Nephron (organoid): ENCODE measurements at regions not wholly inside any gene's neighbourhood (a gene's known extent, or its start where the extent isn't known, plus 50 kb on each side); places are given as distances from the start of the nearest gene placed in this dataset.

ENCODE experiments used
- H3K27ac Mint-ChIP-seq, 3 experiments: 2 replicates each; pipeline ENCODE4 v1.8.0; 2020; ENCODE audit warnings: mixed read lengths in 3 of 3, mild to moderate bottlenecking in 2 of 3, moderate library complexity in 1 of 3
- H3K27me3 Mint-ChIP-seq: 2 replicates; pipeline ENCODE4 v1.8.0; 2021; ENCODE audit warnings: low read depth, mild to moderate bottlenecking, moderate library complexity, mixed read lengths
- H3K36me3 Mint-ChIP-seq: 2 replicates; pipeline ENCODE4 v1.8.0; 2020; ENCODE audit warnings: low read depth, mixed read lengths
- H3K4me1 Mint-ChIP-seq: 2 replicates; pipeline ENCODE4 v1.8.0; 2020; ENCODE audit warnings: mixed read lengths
- H3K4me3 Mint-ChIP-seq, 3 experiments: 2 replicates each; pipeline ENCODE4 v1.8.0; 2020; ENCODE audit warnings: mild to moderate bottlenecking in 3 of 3, mixed read lengths in 3 of 3, moderate library complexity in 2 of 3
- H3K9me3 Mint-ChIP-seq: 2 replicates; pipeline ENCODE4 v1.8.0; 2020; ENCODE audit warnings: mixed read lengths
- CTCF ChIP-seq, 3 experiments: fragments of 200-600 bp; sonication (generic); IDR thresholded peaks; one replicate each; pipeline ENCODE4 v1.5.0; 2021; ENCODE audit warnings: antibody characterized with exemption in 3 of 3; ENCODE audit not compliant: unreplicated experiment in 3 of 3

- Mint-ChIP-seq H3K9me3 (no peaks in the 10 kb centered on the region), H3K36me3 (no peaks in the 10 kb centered on the region), H3K4me3 (no peak overlapping the region), H3K27ac (peak overlapping the region in 1 of 3 experiments; percentile 16), H3K27me3 (peaks cover 11% of the 10 kb centered on the region), H3K4me1 (peaks cover 5% of the 10 kb centered on the region)
- no peak for TF ChIP-seq CTCF (IDR thresholded peaks at IDR 0.05; ENCODE audit: unreplicated experiment in 3 of 3)
Observed at GRCh38 chr9:107932601-107933000, 443.0 kb upstream of the KLF4 start.

DNA sequence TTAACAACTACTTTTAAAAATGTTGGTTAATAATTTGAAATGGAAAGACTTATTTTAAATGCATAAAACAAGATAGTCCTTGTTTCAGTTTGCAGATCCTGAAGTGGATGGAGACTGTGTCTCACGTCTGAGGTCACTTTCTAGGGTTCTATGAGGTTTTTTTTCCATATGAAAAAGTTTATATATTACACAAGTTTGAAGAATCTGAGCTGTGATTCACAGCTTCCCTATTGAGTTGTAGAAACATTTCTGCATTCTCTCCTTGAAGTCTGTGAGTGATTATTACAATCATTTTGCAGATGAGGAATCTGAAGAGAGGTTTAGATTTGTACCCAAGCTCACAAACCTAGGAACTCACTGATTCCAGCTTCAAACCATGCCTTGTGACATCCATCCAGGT, 442.5 kb upstream of the KLF4 start:
- Mint-ChIP-seq H3K4me1 (peaks cover 5% of the 10 kb centered on the region), H3K4me3 (no peak overlapping the region), H3K9me3 (no peaks in the 10 kb centered on the region), H3K27me3 (peaks cover 10% of the 10 kb centered on the region), H3K27ac (no peak overlapping the region), H3K36me3 (no peaks in the 10 kb centered on the region)
- no peak for TF ChIP-seq CTCF (IDR thresholded peaks at IDR 0.05; ENCODE audit: unreplicated experiment in 3 of 3)

DNA sequence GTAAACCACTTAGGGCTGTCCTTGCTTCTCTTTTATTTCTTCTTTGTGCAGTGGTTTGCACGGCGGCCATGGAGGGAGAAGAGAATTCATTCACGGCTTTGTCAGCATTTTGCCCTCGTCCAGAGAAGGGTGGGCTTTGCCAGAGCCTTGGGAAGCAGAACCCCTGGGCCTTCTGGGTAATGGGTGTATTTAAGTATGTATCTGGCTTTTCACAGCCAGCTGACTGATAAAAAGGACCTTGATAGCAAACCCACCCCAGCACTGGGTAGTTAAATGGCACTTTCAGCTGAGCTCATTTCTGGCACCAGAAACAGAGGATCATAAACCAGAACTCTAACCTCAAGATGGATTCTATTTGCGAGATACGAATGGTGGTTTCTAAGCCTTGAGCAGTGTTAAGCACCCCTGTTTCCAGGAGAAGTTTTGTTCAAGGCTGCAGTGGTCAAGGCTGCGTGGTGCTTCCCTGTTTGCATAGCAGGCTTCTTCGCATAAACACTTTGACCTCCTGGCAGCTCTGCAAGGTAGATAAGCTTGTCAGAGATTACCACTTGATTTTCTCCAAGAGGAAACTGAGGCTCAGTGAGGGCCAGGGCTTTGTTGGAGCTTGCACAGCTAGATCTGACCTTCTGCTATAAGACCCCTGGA, 441.6 kb upstream of the KLF4 start:
- H3K9me3 Mint-ChIP-seq = no peaks in the 10 kb centered on the region
- peaks cover 5% of the 10 kb centered on the region for H3K4me1 Mint-ChIP-seq
- no peak for TF ChIP-seq CTCF (IDR thresholded peaks at IDR 0.05; ENCODE audit: unreplicated experiment in 3 of 3)
- H3K36me3 Mint-ChIP-seq = no peaks in the 10 kb centered on the region
- no peak overlapping the region for H3K4me3 Mint-ChIP-seq
- H3K27me3 Mint-ChIP-seq = peaks cover 6% of the 10 kb centered on the region
- H3K27ac Mint-ChIP-seq = no peak overlapping the region

- no peak for TF ChIP-seq CTCF (IDR thresholded peaks at IDR 0.05; ENCODE audit: unreplicated experiment in 3 of 3)
- Mint-ChIP-seq H3K4me1 (peaks cover 5% of the 10 kb centered on the region), H3K27me3 (peaks cover 6% of the 10 kb centered on the region), H3K4me3 (no peak overlapping the region), H3K27ac (no peak overlapping the region), H3K9me3 (peaks cover 4% of the 10 kb centered on the region), H3K36me3 (no peaks in the 10 kb centered on the region)
Observed at GRCh38 chr9:107929443-107929842, 439.9 kb upstream of the KLF4 start.

DNA sequence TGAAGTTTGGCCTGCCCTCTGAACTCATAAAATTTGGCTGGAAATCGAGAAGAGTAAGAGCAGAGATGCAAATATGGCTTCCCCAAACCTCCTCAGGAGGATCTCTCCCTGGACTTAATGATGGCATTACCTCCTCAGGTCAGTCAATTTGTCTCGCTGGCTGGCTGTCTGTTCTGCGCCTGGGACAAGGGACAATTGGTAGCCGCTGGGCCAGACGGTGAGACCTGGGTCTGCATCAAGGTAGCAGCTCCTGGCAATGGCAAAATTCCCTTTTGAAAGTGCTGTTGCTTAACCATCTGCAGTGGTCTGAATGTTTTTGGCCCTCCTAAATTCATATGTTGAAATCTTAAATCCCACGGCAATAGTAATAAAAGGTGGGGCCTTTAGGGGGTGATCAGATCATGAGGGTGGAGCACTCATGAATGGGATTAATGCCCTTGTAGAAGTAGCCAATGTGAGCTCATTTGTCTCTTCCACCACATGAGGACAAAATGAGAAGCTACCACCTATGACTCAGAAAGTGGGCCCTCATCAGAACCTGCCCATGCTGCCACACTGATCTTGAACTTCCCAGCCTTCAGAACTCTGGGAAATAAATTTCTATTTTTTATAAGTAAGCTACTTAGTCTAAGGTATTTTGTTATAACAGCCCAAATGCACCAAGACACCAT, 439.3 kb upstream of the KLF4 start:
- Mint-ChIP-seq H3K27me3 (peaks cover under 1% of the 10 kb centered on the region), H3K36me3 (no peaks in the 10 kb centered on the region), H3K27ac (no peak overlapping the region), H3K4me1 (peaks cover 5% of the 10 kb centered on the region), H3K9me3 (peaks cover 4% of the 10 kb centered on the region), H3K4me3 (no peak overlapping the region)
- TF ChIP-seq CTCF (IDR thresholded peaks at IDR 0.05; ENCODE audit: unreplicated experiment in 3 of 3) = no peak

GRCh38 chr9:107927276-107927675, 437.7 kb upstream of the KLF4 start:
- Mint-ChIP-seq H3K27me3 (no peaks in the 10 kb centered on the region), H3K4me1 (peaks cover 3% of the 10 kb centered on the region)

More at GRCh38 chr9:107927276-107927675, 437.7 kb upstream of the KLF4 start:
- Mint-ChIP-seq H3K4me3 (no peak overlapping the region), H3K27ac (no peak overlapping the region), H3K36me3 (no peaks in the 10 kb centered on the region), H3K9me3 (peaks cover 4% of the 10 kb centered on the region)
- TF ChIP-seq CTCF (IDR thresholded peaks at IDR 0.05; ENCODE audit: unreplicated experiment in 3 of 3) = no peak
